Esophagus squamous epithelium (tissue), 5 donors: ENCODE measurements at regions not wholly inside any gene's neighbourhood (a gene's known extent, or its start where the extent isn't known, plus 50 kb on each side); places are given as distances from the start of the nearest gene placed in this dataset.

Source experiments
- DNase-seq: peaks from one replicate; lab custom pipeline; 2025; lab: John Stamatoyannopoulos, UW
- H3K27ac ChIP-seq, 4 donors: fragments of 200-600 bp; sonication (generic); one replicate each; pipeline ENCODE4 v1.5.1; 2016 to 2019; ENCODE audit warnings: mild to moderate bottlenecking in 1 of 4
- H3K27me3 ChIP-seq, 4 donors: fragments of 200-600 bp; sonication (generic); 1 replicate in 3 of 4; 2 replicates in 1 of 4; pipeline versions ENCODE4 v1.5.1 to v1.6.0; 2017 to 2021; ENCODE audit warnings: antibody characterized with exemption in 1 of 4
- H3K36me3 ChIP-seq, 3 donors: fragments of 200-600 bp; sonication (generic); one replicate each; pipeline ENCODE4 v1.5.1; 2016 to 2019
- H3K4me1 ChIP-seq, 3 donors: fragments of 200-600 bp; sonication (generic); one replicate each; pipeline ENCODE4 v1.5.1; 2017 to 2019
- H3K4me3 ChIP-seq, 4 donors: fragments of 200-600 bp; sonication (generic); 1 replicate in 3 of 4; 2 replicates in 1 of 4; pipeline ENCODE4 v1.5.1; 2016 to 2019; ENCODE audit warnings: mild to moderate bottlenecking in 2 of 4, moderate library complexity in 1 of 4
- H3K9me3 ChIP-seq, 3 donors: fragments of 200-600 bp; sonication (generic); one replicate each; pipeline ENCODE4 v1.5.1; 2016 to 2019
- CTCF ChIP-seq, 6 experiments: fragments of 450-650 bp in 4 of 6; fragments of 200-600 bp in 2 of 6; sonication (generic) in 2 of 6; IDR thresholded peaks; one replicate each; pipeline ENCODE4 v1.5.1; 2016 to 2019; ENCODE audit warnings: antibody characterized with exemption in 6 of 6, mild to moderate bottlenecking in 4 of 6, moderate library complexity in 4 of 6
- POLR2A ChIP-seq, 4 donors: fragments of 450-650 bp; IDR thresholded peaks; one replicate each; pipeline ENCODE4 v1.6.1; 2017; ENCODE audit warnings: antibody characterized with exemption in 4 of 4, mild to moderate bottlenecking in 4 of 4, moderate library complexity in 3 of 4
- WGBS, 2 donors: methylation state at CpG; one replicate each; pipeline ENCODE4 v1.1.5; 2018; 5-methylcytosine and 5-hydroxymethylcytosine counted together
- intact Hi-C: fragments of 100-400 bp; cut with DNase I; formaldehyde crosslinking; loops from one replicate; pipeline ENCODE4 v1.15.0; 2022
- donor health status: DM: yes; HTN: yes; CAD: no.

DNA sequence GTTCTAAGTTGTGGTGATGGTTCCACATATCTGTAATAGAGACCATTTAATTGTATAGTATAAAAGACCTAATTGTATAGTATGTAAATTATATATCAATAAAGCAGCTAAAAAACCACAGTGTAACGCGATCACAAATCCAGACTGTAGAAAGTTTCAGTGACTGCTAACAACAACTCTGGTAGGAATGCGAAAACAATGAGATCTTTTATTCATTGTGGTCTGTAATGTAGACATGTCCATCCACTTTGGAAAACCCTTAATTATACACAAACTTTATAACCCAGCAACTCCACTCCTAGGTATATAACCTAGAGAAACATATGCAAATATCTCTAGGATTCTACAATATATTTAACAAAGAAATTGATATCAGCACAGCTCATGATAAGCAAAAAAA is 549.5 kb downstream of the SLITRK1 start:
- Histone ChIP-seq H3K9me3 (no peaks in the 10 kb centered on the region), H3K36me3 (no peaks in the 10 kb centered on the region), H3K27ac (no peak overlapping the region), H3K4me3 (no peak overlapping the region), H3K4me1 (no peaks in the 10 kb centered on the region), H3K27me3 (no peaks in the 10 kb centered on the region)
- no peak for DNase-seq
- intact Hi-C loops = no loop called here
- TF ChIP-seq POLR2A (IDR thresholded peaks at IDR 0.05) = no peak
- TF ChIP-seq CTCF (IDR thresholded peaks at IDR 0.05) = no peak
- WGBS, 2 donors = 93 to 97% methylated on average over 3 of the region's 3 CpGs

GRCh38 chr13:83327091-83327490 is 555.2 kb downstream of the SLITRK1 start:
- Histone ChIP-seq H3K4me1 (no peaks in the 10 kb centered on the region), H3K27ac (no peak overlapping the region), H3K27me3 (no peaks in the 10 kb centered on the region), H3K4me3 (no peak overlapping the region), H3K36me3 (no peaks in the 10 kb centered on the region), H3K9me3 (no peaks in the 10 kb centered on the region)
- TF ChIP-seq CTCF (IDR thresholded peaks at IDR 0.05) (no peak), POLR2A (IDR thresholded peaks at IDR 0.05) (no peak)
- intact Hi-C loops = no loop called here
- DNase-seq = no peak
- WGBS, 2 donors = 72 to 74% methylated on average over 5 of the region's 5 CpGs

GRCh38 chr13:83325125-83325853 is 557.0 kb downstream of the SLITRK1 start:
- Histone ChIP-seq H3K27ac (no peak overlapping the region), H3K36me3 (no peaks in the 10 kb centered on the region), H3K9me3 (no peaks in the 10 kb centered on the region), H3K27me3 (no peaks in the 10 kb centered on the region), H3K4me1 (no peaks in the 10 kb centered on the region), H3K4me3 (no peak overlapping the region)
- intact Hi-C loops = no loop called here
- WGBS, 2 donors = 60 to 76% methylated on average over 2 of the region's 2 CpGs
- no peak for DNase-seq
- no peak for TF ChIP-seq POLR2A (IDR thresholded peaks at IDR 0.05)
- TF ChIP-seq CTCF (IDR thresholded peaks at IDR 0.05) = no peak

- Histone ChIP-seq H3K36me3 (no peaks in the 10 kb centered on the region), H3K27ac (no peak overlapping the region), H3K4me1 (no peaks in the 10 kb centered on the region), H3K9me3 (no peaks in the 10 kb centered on the region), H3K4me3 (no peak overlapping the region), H3K27me3 (no peaks in the 10 kb centered on the region)
- WGBS, 2 donors = 61 to 68% methylated on average over 2 of the region's 2 CpGs
- DNase-seq = no peak
- TF ChIP-seq POLR2A (IDR thresholded peaks at IDR 0.05) = no peak
- TF ChIP-seq CTCF (IDR thresholded peaks at IDR 0.05) = no peak
- intact Hi-C loops = no loop called here
Observed at GRCh38 chr13:83311886-83312577, 570.2 kb downstream of the SLITRK1 start.

- Histone ChIP-seq H3K9me3 (peaks cover 0 to 4% (median 0%) of the 10 kb centered on the region in 3 donors), H3K36me3 (no peaks in the 10 kb centered on the region), H3K4me1 (no peaks in the 10 kb centered on the region), H3K4me3 (no peak overlapping the region), H3K27me3 (no peaks in the 10 kb centered on the region), H3K27ac (no peak overlapping the region)
- DNase-seq = no peak
- WGBS, 2 donors = 94 to 95% methylated on average over 1 of the region's 1 CpG
- intact Hi-C loops = no loop called here
- no peak for TF ChIP-seq POLR2A (IDR thresholded peaks at IDR 0.05)
- TF ChIP-seq CTCF (IDR thresholded peaks at IDR 0.05) = no peak
Observed at GRCh38 chr13:83298617-83299016, 583.7 kb downstream of the SLITRK1 start.
